ENCODE measurements at regions not wholly inside any gene's neighbourhood (a gene's known extent, or its start where the extent isn't known, plus 50 kb on each side); places are given as distances from the start of the nearest gene placed in this dataset.

GRCh38 chr20:59437601-59438031 lies 137.2 kb downstream of the EDN3 start:
- Histone ChIP-seq H3K36me3 (replicated peaks) (no peaks in the 10 kb centered on the region), H3K4me3 (ENCODE audit: low read depth, low read length) (no peak overlapping the region), H3K27ac (no peak overlapping the region), H3K27me3 (replicated peaks) (no peaks in the 10 kb centered on the region)
- in situ Hi-C loops (cut with HindIII; ENCODE audit: low pct_ligation_motif_present, low sequenced_read_pairs) = no loop called here
- no peak for TF ChIP-seq CTCF (IDR thresholded peaks at IDR 0.05; ENCODE audit: low read depth, low read length, missing control alignments)
- DNase-seq = no peak

- DNase-seq = no peak
- H3K4me3 ChIP-seq (ENCODE audit: low read depth, low read length) = no peak overlapping the region
- TF ChIP-seq CTCF (IDR thresholded peaks at IDR 0.05; ENCODE audit: low read depth, low read length, missing control alignments) = no peak
- no peaks in the 10 kb centered on the region for H3K27me3 ChIP-seq (replicated peaks)
- in situ Hi-C loops (cut with HindIII; ENCODE audit: low pct_ligation_motif_present, low sequenced_read_pairs) = no loop called here
- H3K36me3 ChIP-seq (replicated peaks) = no peaks in the 10 kb centered on the region
- H3K27ac ChIP-seq = no peak overlapping the region
Measured at GRCh38 chr20:59438201-59438600, 137.8 kb downstream of the EDN3 start.

GRCh38 chr20:59439243-59439642 lies 138.8 kb downstream of the EDN3 start:
- no peak for TF ChIP-seq CTCF (IDR thresholded peaks at IDR 0.05; ENCODE audit: low read depth, low read length, missing control alignments)
- no peaks in the 10 kb centered on the region for H3K27me3 ChIP-seq (replicated peaks)
- no peaks in the 10 kb centered on the region for H3K36me3 ChIP-seq (replicated peaks)
- no peak for DNase-seq
- H3K27ac ChIP-seq = no peak overlapping the region
- in situ Hi-C loops (cut with HindIII; ENCODE audit: low pct_ligation_motif_present, low sequenced_read_pairs) = no loop called here
- H3K4me3 ChIP-seq (ENCODE audit: low read depth, low read length) = no peak overlapping the region

GRCh38 chr20:59441306-59441705 lies 140.9 kb downstream of the EDN3 start:
- Histone ChIP-seq H3K27me3 (replicated peaks) (no peaks in the 10 kb centered on the region), H3K36me3 (replicated peaks) (no peaks in the 10 kb centered on the region), H3K27ac (no peak overlapping the region), H3K4me3 (ENCODE audit: low read depth, low read length) (no peak overlapping the region)
- no peak for TF ChIP-seq CTCF (IDR thresholded peaks at IDR 0.05; ENCODE audit: low read depth, low read length, missing control alignments)
- in situ Hi-C loops (cut with HindIII; ENCODE audit: low pct_ligation_motif_present, low sequenced_read_pairs) = no loop called here
- no peak for DNase-seq

GRCh38 chr20:59441860-59442810 lies 141.7 kb downstream of the EDN3 start:
- H3K4me3 ChIP-seq (ENCODE audit: low read depth, low read length) = no peak overlapping the region
- in situ Hi-C loops (cut with HindIII; ENCODE audit: low pct_ligation_motif_present, low sequenced_read_pairs) = no loop called here
- TF ChIP-seq CTCF (IDR thresholded peaks at IDR 0.05; ENCODE audit: low read depth, low read length, missing control alignments) = no peak

More at GRCh38 chr20:59441860-59442810, 141.7 kb downstream of the EDN3 start:
- H3K27ac ChIP-seq = no peak overlapping the region
- no peaks in the 10 kb centered on the region for H3K27me3 ChIP-seq (replicated peaks)
- DNase-seq = no peak
- H3K36me3 ChIP-seq (replicated peaks) = no peaks in the 10 kb centered on the region
